ENCODE measurements at regions not wholly inside any gene's neighbourhood (a gene's known extent, or its start where the extent isn't known, plus 50 kb on each side); places are given as distances from the start of the nearest gene placed in this dataset.

DNA sequence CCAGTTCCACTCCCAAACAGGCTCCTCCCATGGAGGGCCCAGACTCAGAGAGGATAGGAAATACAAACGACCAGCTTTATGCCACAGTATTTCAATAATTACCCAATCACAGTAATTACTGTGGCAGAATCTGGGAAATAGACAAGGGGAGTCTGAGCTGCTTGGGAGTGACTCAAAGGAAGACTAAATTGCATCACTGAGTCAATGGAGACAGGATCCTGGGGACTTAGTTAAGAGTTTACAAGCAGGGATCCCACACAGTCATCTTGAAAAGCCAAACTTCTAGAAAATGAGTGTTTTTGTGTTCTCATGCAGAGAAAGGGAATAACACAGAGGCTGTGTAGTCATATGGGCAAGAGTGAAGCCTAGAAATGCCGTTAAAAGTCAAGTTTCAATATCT, 1142.1 kb downstream of the CNTNAP5 start:
- no peak for DNase-seq (ENCODE audit: low read depth)
- TF ChIP-seq, protein P1, sequence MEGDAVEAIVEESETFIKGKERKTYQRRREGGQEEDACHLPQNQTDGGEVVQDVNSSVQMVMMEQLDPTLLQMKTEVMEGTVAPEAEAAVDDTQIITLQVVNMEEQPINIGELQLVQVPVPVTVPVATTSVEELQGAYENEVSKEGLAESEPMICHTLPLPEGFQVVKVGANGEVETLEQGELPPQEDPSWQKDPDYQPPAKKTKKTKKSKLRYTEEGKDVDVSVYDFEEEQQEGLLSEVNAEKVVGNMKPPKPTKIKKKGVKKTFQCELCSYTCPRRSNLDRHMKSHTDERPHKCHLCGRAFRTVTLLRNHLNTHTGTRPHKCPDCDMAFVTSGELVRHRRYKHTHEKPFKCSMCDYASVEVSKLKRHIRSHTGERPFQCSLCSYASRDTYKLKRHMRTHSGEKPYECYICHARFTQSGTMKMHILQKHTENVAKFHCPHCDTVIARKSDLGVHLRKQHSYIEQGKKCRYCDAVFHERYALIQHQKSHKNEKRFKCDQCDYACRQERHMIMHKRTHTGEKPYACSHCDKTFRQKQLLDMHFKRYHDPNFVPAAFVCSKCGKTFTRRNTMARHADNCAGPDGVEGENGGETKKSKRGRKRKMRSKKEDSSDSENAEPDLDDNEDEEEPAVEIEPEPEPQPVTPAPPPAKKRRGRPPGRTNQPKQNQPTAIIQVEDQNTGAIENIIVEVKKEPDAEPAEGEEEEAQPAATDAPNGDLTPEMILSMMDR (IDR thresholded peaks at IDR 0.05; ENCODE audit: control insufficient read depth, extremely low read depth, insufficient read depth), result no peak
- no peak overlapping the region for H3K4me3 ChIP-seq (ENCODE audit: low read depth, low read length)

DNA sequence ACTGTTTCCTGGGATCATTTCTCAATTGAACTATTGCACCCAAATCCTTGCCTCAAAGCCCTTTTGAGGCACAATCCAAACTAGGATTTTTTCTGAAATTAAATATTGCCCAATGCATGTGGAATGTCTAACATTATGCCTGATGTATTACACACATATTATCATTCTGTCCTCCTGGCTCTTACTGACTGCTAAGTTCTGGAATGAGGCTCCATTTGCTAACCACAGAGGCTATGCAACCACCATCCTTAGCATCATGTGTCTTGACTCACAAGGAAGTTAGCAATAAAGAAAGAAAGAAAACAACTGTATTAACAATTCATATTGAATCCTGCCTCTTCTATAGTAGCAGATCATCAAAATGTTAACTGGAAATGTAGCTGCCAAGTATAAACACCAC, 1142.7 kb downstream of the CNTNAP5 start:
- TF ChIP-seq, protein P1 (IDR thresholded peaks at IDR 0.05; ENCODE audit: control insufficient read depth, extremely low read depth, insufficient read depth), result no peak
- DNase-seq (ENCODE audit: low read depth), result no peak
- H3K4me3 ChIP-seq (ENCODE audit: low read depth, low read length), result no peak overlapping the region

DNA sequence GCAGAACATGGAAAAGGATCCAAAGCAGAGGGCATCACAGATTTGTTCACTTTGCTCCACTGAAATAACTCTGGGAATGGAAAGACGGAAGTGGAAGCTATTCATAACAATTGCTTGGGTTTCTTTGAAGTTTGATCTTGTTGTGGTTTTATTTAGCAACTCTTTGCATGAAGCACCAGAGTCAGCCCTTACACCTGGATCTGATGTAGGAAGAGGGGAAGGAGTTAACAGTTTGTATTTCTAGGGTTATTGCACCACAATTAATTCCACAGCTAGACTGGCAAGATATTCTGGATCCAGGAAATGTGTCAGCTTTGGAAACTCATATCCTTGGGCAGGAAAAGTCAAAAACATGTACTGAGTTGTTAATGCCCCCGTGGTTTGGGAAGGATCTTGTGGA, 1143.4 kb downstream of the CNTNAP5 start:
- TF ChIP-seq, protein P1 (IDR thresholded peaks at IDR 0.05; ENCODE audit: control insufficient read depth, extremely low read depth, insufficient read depth), result no peak
- no peak overlapping the region for H3K4me3 ChIP-seq (ENCODE audit: low read depth, low read length)
- DNase-seq (ENCODE audit: low read depth), result no peak

DNA sequence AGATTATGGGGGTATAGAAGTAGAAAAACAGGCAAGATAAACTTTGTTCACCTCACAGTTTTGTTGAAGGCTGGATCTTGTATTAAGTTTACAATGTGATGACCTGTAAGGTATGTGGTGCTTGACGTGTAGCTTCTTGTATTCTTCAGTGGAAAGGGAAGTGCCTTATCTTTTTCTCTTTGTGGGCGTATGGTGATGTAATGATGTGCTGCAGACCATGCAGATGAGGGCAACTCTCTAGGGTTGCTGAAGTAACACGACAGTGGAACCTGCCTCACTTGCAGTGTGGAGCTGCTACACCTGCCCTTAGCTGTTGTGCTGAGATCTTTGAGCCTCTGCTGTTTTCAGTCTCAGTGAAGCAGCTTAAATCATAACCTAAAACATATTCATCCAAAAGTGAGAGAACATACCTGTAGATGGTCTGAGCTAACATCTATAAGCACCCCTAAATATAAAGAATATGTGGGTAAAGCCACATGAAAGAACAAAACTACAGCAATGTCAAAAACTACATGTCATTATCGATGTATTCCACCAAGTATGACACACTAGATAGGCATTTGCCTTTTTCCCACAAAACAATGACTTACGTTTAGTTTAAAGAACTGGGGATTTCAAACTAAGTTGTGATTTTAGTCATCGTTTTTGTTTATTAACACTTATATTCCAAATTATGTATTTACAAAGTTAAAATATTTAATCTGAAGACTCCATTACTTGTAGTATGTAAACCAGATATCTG, 1144.1 kb downstream of the CNTNAP5 start:
- no peak for DNase-seq (ENCODE audit: low read depth)
- H3K4me3 ChIP-seq (ENCODE audit: low read depth, low read length), result no peak overlapping the region
- TF ChIP-seq, protein P1 (IDR thresholded peaks at IDR 0.05; ENCODE audit: control insufficient read depth, extremely low read depth, insufficient read depth), result no peak

DNA sequence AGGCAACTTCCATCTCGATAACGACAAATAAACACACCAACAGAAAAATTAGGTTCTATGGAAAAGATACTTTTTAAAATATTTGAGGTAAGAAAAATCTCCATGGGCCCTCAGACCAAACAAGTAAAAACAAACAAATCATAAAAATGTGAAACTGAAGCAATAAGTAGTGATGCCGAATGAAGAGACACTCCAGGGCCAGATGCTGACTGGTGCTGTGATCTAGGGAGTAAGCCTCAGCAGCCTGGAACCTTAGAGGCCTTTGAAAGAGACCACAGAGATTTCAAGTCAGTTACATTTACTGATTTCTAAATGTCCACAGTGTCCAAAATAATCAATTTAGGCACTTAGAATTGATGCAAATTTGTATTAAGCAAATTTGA, 1144.7 kb downstream of the CNTNAP5 start:
- no peak overlapping the region for H3K4me3 ChIP-seq (ENCODE audit: low read depth, low read length)
- no peak for DNase-seq (ENCODE audit: low read depth)
- TF ChIP-seq, protein P1 (IDR thresholded peaks at IDR 0.05; ENCODE audit: control insufficient read depth, extremely low read depth, insufficient read depth), result no peak

DNA sequence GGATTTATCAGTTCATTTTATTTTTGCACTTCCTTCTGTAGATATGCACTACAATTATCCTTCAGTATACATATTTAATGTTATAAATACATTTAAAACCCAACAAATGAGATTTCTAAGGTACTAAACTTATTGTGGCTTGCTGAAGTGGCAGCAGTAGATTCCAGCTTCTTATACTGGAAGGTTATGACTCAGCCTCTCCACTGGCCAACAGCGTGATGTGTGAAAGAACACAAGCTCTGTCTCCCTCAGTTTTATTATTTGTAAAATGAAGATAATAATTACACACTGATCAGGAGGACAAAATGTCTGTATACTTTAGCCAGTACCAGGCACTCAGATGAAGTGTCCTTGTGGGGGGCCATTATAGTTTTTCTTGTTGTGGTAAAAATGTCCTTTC, 1147.1 kb downstream of the CNTNAP5 start:
- TF ChIP-seq, protein P1 (IDR thresholded peaks at IDR 0.05; ENCODE audit: control insufficient read depth, extremely low read depth, insufficient read depth), result no peak
- no peak overlapping the region for H3K4me3 ChIP-seq (ENCODE audit: low read depth, low read length)
- DNase-seq (ENCODE audit: low read depth), result no peak

DNA sequence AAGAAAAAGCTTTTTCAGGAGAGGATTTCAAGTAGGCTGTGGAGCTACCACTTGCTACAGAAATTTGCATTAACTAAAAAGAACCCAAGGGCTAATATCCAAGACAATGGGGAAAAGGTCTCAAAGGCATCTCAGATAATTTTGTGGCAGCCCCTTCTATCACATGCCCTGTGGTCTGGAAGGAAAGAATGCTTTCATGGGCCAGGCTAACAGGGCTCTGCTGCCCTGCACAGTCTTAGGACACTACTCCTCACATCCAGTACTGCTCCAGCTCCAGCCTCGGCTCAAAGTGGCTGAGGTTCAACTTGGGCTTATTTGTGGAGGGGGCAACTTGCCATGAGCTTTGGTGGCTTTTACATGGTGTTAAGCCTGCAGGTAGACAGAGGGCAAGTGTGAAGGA, 1150.3 kb downstream of the CNTNAP5 start:
- TF ChIP-seq, protein P1 (IDR thresholded peaks at IDR 0.05; ENCODE audit: control insufficient read depth, extremely low read depth, insufficient read depth), result no peak
- H3K4me3 ChIP-seq (ENCODE audit: low read depth, low read length), result no peak overlapping the region
- DNase-seq (ENCODE audit: low read depth), result no peak
